SH-SY5Y (cell line): ENCODE measurements at regions not wholly inside any gene's neighbourhood (a gene's known extent, or its start where the extent isn't known, plus 50 kb on each side); places are given as distances from the start of the nearest gene placed in this dataset.

Experiments used
- GATA2 ChIP-seq: IDR thresholded peaks from 2 replicates; pipeline ENCODE4 v1.6.1; 2011; ENCODE audit warnings: mild to moderate bottlenecking, low read depth, low read length
- GATA3 ChIP-seq: IDR thresholded peaks from 2 replicates; pipeline ENCODE4 v1.6.1; 2011; ENCODE audit warnings: low read depth, mild to moderate bottlenecking, low read length, moderate library complexity

GRCh38 chrX:10365532-10366265 is 208.9 kb downstream of the CLCN4 start:
- TF ChIP-seq GATA2: no peak
- TF ChIP-seq GATA3: no peak

GRCh38 chrX:10367406-10367805 is 210.6 kb downstream of the CLCN4 start:
- no peak for TF ChIP-seq GATA3
- TF ChIP-seq GATA2: no peak

GRCh38 chrX:10370976-10371375 is 214.2 kb downstream of the CLCN4 start:
- TF ChIP-seq GATA2 (no peak), GATA3 (no peak)

GRCh38 chrX:10377427-10377826 is 220.7 kb downstream of the CLCN4 start:
- no peak for TF ChIP-seq GATA3
- TF ChIP-seq GATA2: no peak

GRCh38 chrX:10379878-10380277 is 223.1 kb downstream of the CLCN4 start:
- no peak for TF ChIP-seq GATA3
- TF ChIP-seq GATA2: no peak

- TF ChIP-seq GATA3 (no peak), GATA2 (no peak)
Measured at GRCh38 chrX:10380300-10380699, 223.5 kb downstream of the CLCN4 start.

- TF ChIP-seq GATA2: no peak
- no peak for TF ChIP-seq GATA3
Measured at GRCh38 chrX:10381193-10381592, 224.4 kb downstream of the CLCN4 start.

GRCh38 chrX:10387011-10387410 is 230.2 kb downstream of the CLCN4 start:
- TF ChIP-seq GATA3 (no peak), GATA2 (no peak)

- no peak for TF ChIP-seq GATA2
- TF ChIP-seq GATA3: no peak
Measured at GRCh38 chrX:10390187-10390586, 230.2 kb downstream of the MID1 start.

- TF ChIP-seq GATA2 (no peak), GATA3 (no peak)
Measured at GRCh38 chrX:10393241-10393640, 227.1 kb downstream of the MID1 start.

- no peak for TF ChIP-seq GATA2
- TF ChIP-seq GATA3: no peak
Measured at GRCh38 chrX:10393899-10394298, 226.5 kb downstream of the MID1 start.

- TF ChIP-seq GATA2 (no peak), GATA3 (no peak)
Measured at GRCh38 chrX:10395179-10395578, 225.2 kb downstream of the MID1 start.
